Colonic mucosa (tissue), 4 donors: ENCODE measurements at regions not wholly inside any gene's neighbourhood (a gene's known extent, or its start where the extent isn't known, plus 50 kb on each side); places are given as distances from the start of the nearest gene placed in this dataset.

Source experiments
- DNase-seq: peaks from one replicate; pipeline ENCODE4 v3.0.0-alpha.2; 2020
- H3K27ac ChIP-seq: fragments of 200-600 bp; one replicate; pipeline ENCODE4 v1.8.0; 2021
- H3K27me3 ChIP-seq: fragments of 200-600 bp; one replicate; pipeline ENCODE4 v1.8.0; 2021
- H3K36me3 ChIP-seq: fragments of 200-600 bp; one replicate; pipeline ENCODE4 v1.8.0; 2021
- H3K4me1 ChIP-seq: fragments of 200-600 bp; one replicate; pipeline ENCODE4 v1.8.0; 2021; ENCODE audit warnings: mild to moderate bottlenecking
- H3K4me3 ChIP-seq: fragments of 200-600 bp; one replicate; pipeline ENCODE4 v1.8.0; 2021
- H3K9ac ChIP-seq, 2 donors: one replicate each; pipeline ENCODE4 v1.7.0; 2013; ENCODE audit warnings: control low read depth in 2 of 2, low read depth in 2 of 2, low read length in 2 of 2
- H3K9me3 ChIP-seq: fragments of 200-600 bp; one replicate; pipeline ENCODE4 v1.8.0; 2021
- CTCF ChIP-seq: fragments of 200-600 bp; IDR thresholded peaks from one replicate; pipeline ENCODE4 v1.8.0; 2022; ENCODE audit warnings: antibody characterized with exemption, mild to moderate bottlenecking
- intact Hi-C: fragments of 100-400 bp; cut with DNase I; formaldehyde crosslinking; loops from one replicate; pipeline ENCODE4 v1.14.1; 2022
- donor health status: healthy.
- donor health status: DM: no; HTN: no; CAD: no.
- donor health status: DM: no; HTN: no; CAD: no.

GRCh38 chr18:40523287-40523686, 1431.7 kb upstream of the PIK3C3 start:
- intact Hi-C loops, result no loop called here
- H3K27ac ChIP-seq, result no peak overlapping the region
- H3K4me1 ChIP-seq, result no peaks in the 10 kb centered on the region
- H3K9ac ChIP-seq, result no peak overlapping the region
- DNase-seq, result no peak
- H3K4me3 ChIP-seq, result no peak overlapping the region
- H3K36me3 ChIP-seq, result no peaks in the 10 kb centered on the region
- no peak for TF ChIP-seq CTCF
- H3K27me3 ChIP-seq, result no peaks in the 10 kb centered on the region
- H3K9me3 ChIP-seq, result no peaks in the 10 kb centered on the region

- no peak overlapping the region for H3K9ac ChIP-seq
- no peaks in the 10 kb centered on the region for H3K9me3 ChIP-seq
- no peak for DNase-seq
- no peak for TF ChIP-seq CTCF
- no peaks in the 10 kb centered on the region for H3K4me1 ChIP-seq
- H3K27ac ChIP-seq, result no peak overlapping the region
- no peak overlapping the region for H3K4me3 ChIP-seq
- H3K27me3 ChIP-seq, result no peaks in the 10 kb centered on the region
- no peaks in the 10 kb centered on the region for H3K36me3 ChIP-seq
- intact Hi-C loops, result no loop called here
These were observed 1454.0 kb upstream of the PIK3C3 start for GRCh38 chr18:40501026-40501425.

GRCh38 chr18:40494603-40495002, 1460.4 kb upstream of the PIK3C3 start:
- Histone ChIP-seq H3K36me3 (no peaks in the 10 kb centered on the region), H3K4me1 (no peaks in the 10 kb centered on the region), H3K27ac (no peak overlapping the region), H3K27me3 (no peaks in the 10 kb centered on the region), H3K4me3 (no peak overlapping the region), H3K9me3 (no peaks in the 10 kb centered on the region), H3K9ac (no peak overlapping the region)
- DNase-seq, result no peak
- intact Hi-C loops, result no loop called here
- no peak for TF ChIP-seq CTCF

- intact Hi-C loops, result no loop called here
- no peak overlapping the region for H3K9ac ChIP-seq
These were observed 1461.7 kb upstream of the PIK3C3 start for GRCh38 chr18:40493316-40493715.

GRCh38 chr18:40489301-40489700, 1465.7 kb upstream of the PIK3C3 start:
- intact Hi-C loops, result no loop called here
- Histone ChIP-seq H3K9ac (no peak overlapping the region), H3K27me3 (no peaks in the 10 kb centered on the region), H3K9me3 (no peaks in the 10 kb centered on the region), H3K4me3 (no peak overlapping the region), H3K27ac (no peak overlapping the region), H3K36me3 (no peaks in the 10 kb centered on the region), H3K4me1 (no peaks in the 10 kb centered on the region)
- no peak for TF ChIP-seq CTCF
- DNase-seq, result no peak

More at GRCh38 chr18:40493316-40493715, 1461.7 kb upstream of the PIK3C3 start:
- Histone ChIP-seq H3K27me3 (no peaks in the 10 kb centered on the region), H3K4me1 (no peaks in the 10 kb centered on the region), H3K27ac (no peak overlapping the region), H3K9me3 (no peaks in the 10 kb centered on the region), H3K36me3 (no peaks in the 10 kb centered on the region), H3K4me3 (no peak overlapping the region)
- no peak for DNase-seq
- no peak for TF ChIP-seq CTCF

GRCh38 chr18:40485318-40485717, 1469.7 kb upstream of the PIK3C3 start:
- H3K4me1 ChIP-seq, result no peaks in the 10 kb centered on the region
- no peak for TF ChIP-seq CTCF

More at GRCh38 chr18:40485318-40485717, 1469.7 kb upstream of the PIK3C3 start:
- Histone ChIP-seq H3K9ac (no peak overlapping the region), H3K27ac (no peak overlapping the region), H3K27me3 (no peaks in the 10 kb centered on the region), H3K9me3 (no peaks in the 10 kb centered on the region), H3K36me3 (no peaks in the 10 kb centered on the region), H3K4me3 (no peak overlapping the region)
- no peak for DNase-seq
- intact Hi-C loops, result no loop called here
